BLaER1 (cell line): ENCODE measurements at regions not wholly inside any gene's neighbourhood (a gene's known extent, or its start where the extent isn't known, plus 50 kb on each side); places are given as distances from the start of the nearest gene placed in this dataset.

ENCODE experiments used
- H3K27ac ChIP-seq: shearing (Covaris generic); formaldehyde crosslinking; 2 replicates; pipeline ENCODE4 v1.8.1; 2022
- H3K27me3 ChIP-seq: shearing (Covaris generic); formaldehyde crosslinking; 2 replicates; pipeline ENCODE4 v1.8.1; 2022
- H3K36me3 ChIP-seq: shearing (Covaris generic); formaldehyde crosslinking; 2 replicates; pipeline ENCODE4 v1.8.1; 2022
- H3K4me1 ChIP-seq: shearing (Covaris generic); formaldehyde crosslinking; 2 replicates; pipeline ENCODE4 v1.8.1; 2022
- H3K4me2 ChIP-seq: shearing (Covaris generic); formaldehyde crosslinking; 2 replicates; pipeline ENCODE4 v1.8.1; 2022
- H3K4me3 ChIP-seq: shearing (Covaris generic); formaldehyde crosslinking; 2 replicates; pipeline ENCODE4 v1.8.1; 2022
- H3K9ac ChIP-seq: shearing (Covaris generic); formaldehyde crosslinking; 2 replicates; pipeline ENCODE4 v1.8.1; 2022
- H3K9me3 ChIP-seq: shearing (Covaris generic); formaldehyde crosslinking; 2 replicates; pipeline ENCODE4 v1.8.1; 2022
- H4K20me1 ChIP-seq: shearing (Covaris generic); formaldehyde crosslinking; 2 replicates; pipeline ENCODE4 v1.8.1; 2022
- Cebpa-rat ChIP-seq: shearing (Covaris generic); IDR thresholded peaks from 2 replicates; pipeline ENCODE4 v1.8.1; 2022

DNA sequence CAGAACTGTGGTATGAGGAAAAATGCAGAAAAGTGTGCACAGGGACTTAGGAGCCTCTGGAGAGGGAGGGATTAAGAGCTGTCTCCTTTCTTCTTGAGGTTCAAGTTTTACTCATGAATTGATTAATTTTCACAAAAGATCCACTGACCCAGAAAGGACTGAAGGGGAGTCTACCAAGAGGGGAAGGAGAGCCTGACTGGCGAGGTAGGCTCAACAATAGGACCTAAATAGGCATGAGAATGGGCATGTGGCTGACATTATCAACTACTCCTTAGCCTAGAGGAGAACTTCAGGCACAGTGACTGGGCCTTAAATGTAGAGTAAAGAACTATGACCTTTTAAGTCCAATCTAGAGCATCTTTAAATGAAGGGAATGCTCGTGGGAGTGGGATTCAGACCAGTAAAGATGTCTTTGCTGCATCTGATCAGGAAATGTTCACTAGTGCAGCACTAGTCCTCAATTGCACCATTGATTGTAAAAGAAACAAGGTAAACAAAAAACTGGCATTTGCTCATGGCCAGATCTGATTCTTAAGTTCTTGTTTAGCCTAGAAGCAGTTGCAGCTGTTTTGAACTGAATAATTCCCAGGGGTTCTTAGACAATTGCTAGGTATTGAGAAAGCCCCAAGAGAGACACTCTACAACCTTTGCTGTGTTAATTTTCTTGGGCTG is 135.6 kb downstream of the RAB38 start:
- Histone ChIP-seq H3K27ac (no peak overlapping the region), H4K20me1 (no peaks in the 10 kb centered on the region), H3K4me2 (no peak overlapping the region), H3K4me3 (no peak overlapping the region), H3K9me3 (no peaks in the 10 kb centered on the region), H3K9ac (no peak overlapping the region), H3K27me3 (no peaks in the 10 kb centered on the region), H3K36me3 (no peaks in the 10 kb centered on the region), H3K4me1 (no peaks in the 10 kb centered on the region)
- TF ChIP-seq Cebpa-rat = no peak

DNA sequence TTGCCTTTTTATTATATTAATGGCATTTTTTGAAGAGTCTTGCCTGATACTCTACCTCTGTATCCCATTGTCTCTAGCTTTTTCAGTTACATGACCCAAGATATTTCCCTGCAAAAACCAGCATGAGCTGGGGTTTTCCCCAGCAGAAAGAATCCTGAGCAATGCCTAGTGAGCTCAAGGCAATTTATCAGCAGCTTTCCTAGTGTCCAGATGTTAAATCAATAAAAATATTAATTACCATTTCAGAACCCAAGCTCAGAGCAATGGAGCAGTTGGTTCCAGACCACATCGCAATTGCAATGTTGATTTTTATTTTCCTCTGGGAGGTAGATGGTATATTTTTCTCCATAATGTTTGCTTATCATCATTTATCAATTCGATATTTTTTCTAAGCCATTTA is 137.2 kb downstream of the RAB38 start:
- no peak overlapping the region for H3K9ac ChIP-seq

DNA sequence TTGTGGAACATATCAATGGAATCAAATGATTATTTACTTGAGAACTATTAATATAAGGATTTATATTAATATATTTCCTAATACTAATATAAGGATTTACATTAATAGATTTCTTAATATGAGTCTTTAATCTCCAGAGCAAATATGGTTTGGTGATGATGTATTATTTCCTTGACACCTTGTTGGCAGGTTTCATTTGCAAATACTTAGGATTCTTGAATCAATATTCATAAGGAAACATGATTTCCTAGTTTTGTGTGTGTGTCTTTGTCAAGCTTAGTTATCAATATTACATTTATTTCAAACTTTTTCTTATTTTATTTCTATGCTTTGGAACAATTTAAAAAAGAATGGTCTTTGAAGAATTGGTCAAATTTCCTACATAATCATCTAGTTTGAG is 138.5 kb downstream of the RAB38 start:
- Histone ChIP-seq H3K4me2 (no peak overlapping the region), H3K36me3 (no peaks in the 10 kb centered on the region)
- no peak for TF ChIP-seq Cebpa-rat

More for the DNA sequence above, 137.2 kb downstream of the RAB38 start:
- H3K27ac ChIP-seq = no peak overlapping the region
- no peaks in the 10 kb centered on the region for H3K27me3 ChIP-seq
- H3K36me3 ChIP-seq = no peaks in the 10 kb centered on the region
- H3K4me3 ChIP-seq = no peak overlapping the region
- no peaks in the 10 kb centered on the region for H3K9me3 ChIP-seq
- H3K4me1 ChIP-seq = no peaks in the 10 kb centered on the region
- no peak for TF ChIP-seq Cebpa-rat
- no peak overlapping the region for H3K4me2 ChIP-seq
- H4K20me1 ChIP-seq = no peaks in the 10 kb centered on the region

DNA sequence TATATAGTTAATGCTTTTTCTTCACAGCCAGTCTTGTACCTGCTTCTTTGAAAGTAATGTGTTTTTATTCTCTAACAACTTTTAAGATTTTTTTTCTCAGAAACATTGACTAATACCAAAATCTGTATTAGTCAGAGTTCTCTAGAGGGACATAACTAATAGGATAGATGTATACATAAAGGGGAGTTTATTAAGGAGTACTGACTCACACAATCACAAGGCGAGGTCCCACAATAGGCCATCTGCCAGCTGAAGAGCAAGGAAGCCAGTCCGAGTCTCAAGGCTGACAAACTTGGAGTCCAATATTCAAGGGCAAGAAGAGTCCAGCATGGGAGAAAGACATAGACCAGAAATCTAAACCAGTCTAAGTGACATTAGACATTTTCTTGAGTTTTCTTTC is 140.0 kb downstream of the RAB38 start:
- Histone ChIP-seq H3K9ac (no peak overlapping the region), H3K4me2 (no peak overlapping the region), H3K4me3 (no peak overlapping the region), H3K27ac (no peak overlapping the region), H3K36me3 (no peaks in the 10 kb centered on the region), H3K9me3 (no peaks in the 10 kb centered on the region), H3K4me1 (no peaks in the 10 kb centered on the region), H3K27me3 (no peaks in the 10 kb centered on the region), H4K20me1 (no peaks in the 10 kb centered on the region)
- no peak for TF ChIP-seq Cebpa-rat

More for the DNA sequence above, 138.5 kb downstream of the RAB38 start:
- Histone ChIP-seq H3K9me3 (no peaks in the 10 kb centered on the region), H3K9ac (no peak overlapping the region), H3K27me3 (no peaks in the 10 kb centered on the region), H3K4me3 (no peak overlapping the region), H3K4me1 (no peaks in the 10 kb centered on the region), H3K27ac (no peak overlapping the region), H4K20me1 (no peaks in the 10 kb centered on the region)

DNA sequence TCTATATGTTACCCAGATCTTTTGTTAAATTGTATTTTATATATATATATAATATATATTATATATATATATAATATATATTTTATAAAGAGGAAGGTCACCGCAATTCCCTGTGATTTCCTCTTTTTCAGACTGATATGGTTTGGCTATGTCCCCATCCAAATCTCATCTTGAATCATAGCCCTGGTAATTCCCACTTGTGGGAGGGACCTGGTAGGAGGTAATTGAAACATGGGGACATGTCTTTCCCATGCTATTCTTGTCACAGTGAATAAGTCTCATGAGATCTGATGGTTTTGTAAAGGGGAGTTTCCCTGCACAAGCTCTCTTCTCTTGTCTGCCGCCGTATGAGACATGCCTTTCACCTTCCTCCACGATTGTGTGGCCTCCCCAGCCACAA is 157.6 kb downstream of the RAB38 start:
- Histone ChIP-seq H3K4me2 (no peak overlapping the region), H3K36me3 (no peaks in the 10 kb centered on the region), H3K4me3 (no peak overlapping the region), H3K9me3 (no peaks in the 10 kb centered on the region), H3K9ac (no peak overlapping the region), H4K20me1 (no peaks in the 10 kb centered on the region), H3K4me1 (no peaks in the 10 kb centered on the region), H3K27me3 (no peaks in the 10 kb centered on the region), H3K27ac (no peak overlapping the region)
- TF ChIP-seq Cebpa-rat = no peak

DNA sequence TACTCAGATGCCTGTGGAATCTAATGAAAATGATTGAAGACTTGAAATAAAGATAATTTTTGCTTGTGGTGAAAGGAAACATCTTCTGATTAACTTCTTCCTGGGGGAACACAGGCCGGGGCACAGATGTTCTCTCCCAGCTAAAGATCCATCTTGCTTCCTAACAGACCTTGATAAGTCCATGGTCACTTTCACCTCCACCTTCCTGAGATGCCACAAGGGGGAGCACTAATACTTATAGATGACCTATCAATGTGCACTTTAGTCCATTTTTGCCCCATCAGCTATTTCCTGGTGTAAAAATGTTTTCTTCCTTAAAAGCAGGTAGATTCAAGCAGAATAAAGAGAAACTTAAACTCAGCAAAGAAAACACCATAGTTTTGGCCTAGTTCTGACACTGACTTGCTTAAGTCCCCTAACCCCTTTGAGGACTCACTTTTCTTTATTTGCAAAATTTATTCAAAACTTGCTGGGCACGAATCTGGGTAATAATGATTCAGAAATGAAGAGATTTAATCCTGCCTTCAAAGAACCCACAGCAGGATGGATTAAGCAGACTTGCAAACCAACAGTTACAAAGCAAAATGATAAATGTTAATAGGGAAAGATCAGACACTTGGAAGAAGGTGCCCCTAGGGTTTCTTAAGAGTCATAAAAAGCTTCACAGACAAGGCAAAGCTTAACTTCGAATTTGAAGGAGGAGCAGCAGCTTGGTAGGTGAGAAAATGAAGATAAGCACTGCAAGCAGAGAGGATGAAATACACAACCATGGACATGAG is 158.7 kb downstream of the RAB38 start:
- Histone ChIP-seq H3K27me3 (no peaks in the 10 kb centered on the region), H4K20me1 (no peaks in the 10 kb centered on the region), H3K36me3 (no peaks in the 10 kb centered on the region), H3K4me2 (no peak overlapping the region), H3K9me3 (no peaks in the 10 kb centered on the region), H3K27ac (no peak overlapping the region), H3K4me3 (no peak overlapping the region), H3K4me1 (no peaks in the 10 kb centered on the region), H3K9ac (no peak overlapping the region)
- no peak for TF ChIP-seq Cebpa-rat

DNA sequence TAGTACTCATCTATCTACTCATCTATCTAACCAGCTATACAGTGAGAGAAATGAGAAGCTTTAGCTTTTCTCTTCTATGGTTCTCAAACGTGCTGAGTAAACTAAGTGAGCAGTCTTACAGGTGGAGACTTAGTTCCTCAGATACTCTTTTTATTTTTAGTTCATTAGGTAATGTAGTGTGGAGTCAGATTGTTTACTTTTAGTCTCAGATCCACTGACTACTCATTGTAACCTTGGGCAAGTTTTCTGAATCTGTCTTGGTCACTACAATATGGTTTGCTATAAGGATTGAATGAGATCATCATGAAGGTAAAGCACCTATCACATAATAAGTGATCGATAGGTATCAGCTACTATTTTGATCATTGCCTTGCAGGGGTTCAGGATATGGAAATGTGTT is 160.1 kb downstream of the RAB38 start:
- Histone ChIP-seq H3K4me1 (no peaks in the 10 kb centered on the region), H3K4me2 (no peak overlapping the region), H3K9me3 (no peaks in the 10 kb centered on the region), H3K9ac (no peak overlapping the region), H3K36me3 (no peaks in the 10 kb centered on the region), H3K27ac (no peak overlapping the region), H3K4me3 (no peak overlapping the region), H4K20me1 (no peaks in the 10 kb centered on the region), H3K27me3 (no peaks in the 10 kb centered on the region)
- TF ChIP-seq Cebpa-rat = no peak

DNA sequence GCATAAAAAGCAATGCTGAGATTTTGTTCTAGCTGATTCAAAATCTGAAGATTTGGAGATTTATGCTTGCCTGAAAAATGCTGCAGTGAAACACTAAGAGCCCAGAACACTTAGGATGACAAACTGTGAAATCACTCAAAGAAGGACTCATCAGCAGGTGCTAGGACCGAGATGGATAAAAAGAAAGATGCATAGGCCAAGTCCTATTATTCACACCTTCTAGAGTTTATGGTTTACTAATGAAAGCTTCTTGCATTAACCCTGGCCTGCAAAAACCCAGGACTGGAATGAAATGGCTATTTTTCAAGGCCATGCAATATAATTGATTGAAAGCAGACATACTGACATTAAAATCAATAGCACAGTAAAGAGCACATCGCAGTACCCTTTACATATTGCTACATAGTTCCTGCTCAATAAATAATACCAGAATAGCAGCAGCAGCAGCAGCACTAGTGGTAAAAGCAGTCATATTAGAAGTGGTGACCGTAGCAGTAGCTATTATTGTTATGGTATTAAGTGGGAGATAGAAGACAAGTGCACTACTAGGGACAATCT is 161.7 kb downstream of the RAB38 start:
- no peaks in the 10 kb centered on the region for H4K20me1 ChIP-seq
- H3K4me2 ChIP-seq = no peak overlapping the region
- no peak overlapping the region for H3K9ac ChIP-seq
- H3K4me3 ChIP-seq = no peak overlapping the region
- H3K27me3 ChIP-seq = no peaks in the 10 kb centered on the region
- H3K36me3 ChIP-seq = no peaks in the 10 kb centered on the region
- H3K9me3 ChIP-seq = no peaks in the 10 kb centered on the region
- H3K27ac ChIP-seq = no peak overlapping the region
- H3K4me1 ChIP-seq = no peaks in the 10 kb centered on the region
- no peak for TF ChIP-seq Cebpa-rat

DNA sequence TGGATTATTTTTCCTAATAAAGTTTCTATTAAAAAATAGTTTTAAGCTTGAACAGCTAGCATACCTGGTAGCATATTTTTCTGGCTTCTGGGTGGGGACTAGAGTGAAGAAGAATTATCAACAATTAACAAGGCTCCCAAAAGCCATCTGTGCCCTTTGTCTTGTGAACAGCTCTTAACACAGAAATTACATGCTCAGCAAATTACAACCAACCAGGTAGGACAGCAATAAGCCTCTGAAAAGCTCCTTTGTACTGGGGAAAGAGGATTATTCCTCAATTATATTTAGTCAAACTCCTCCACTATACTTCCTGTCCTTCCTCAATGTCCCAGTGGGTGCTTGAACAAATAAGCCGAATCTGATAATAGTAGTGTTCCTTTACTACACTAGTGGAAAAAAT is 162.8 kb downstream of the RAB38 start:
- Histone ChIP-seq H3K27me3 (no peaks in the 10 kb centered on the region), H3K36me3 (no peaks in the 10 kb centered on the region), H3K4me2 (no peak overlapping the region), H4K20me1 (no peaks in the 10 kb centered on the region), H3K4me1 (no peaks in the 10 kb centered on the region), H3K9ac (no peak overlapping the region), H3K4me3 (no peak overlapping the region), H3K27ac (no peak overlapping the region), H3K9me3 (no peaks in the 10 kb centered on the region)
- no peak for TF ChIP-seq Cebpa-rat

DNA sequence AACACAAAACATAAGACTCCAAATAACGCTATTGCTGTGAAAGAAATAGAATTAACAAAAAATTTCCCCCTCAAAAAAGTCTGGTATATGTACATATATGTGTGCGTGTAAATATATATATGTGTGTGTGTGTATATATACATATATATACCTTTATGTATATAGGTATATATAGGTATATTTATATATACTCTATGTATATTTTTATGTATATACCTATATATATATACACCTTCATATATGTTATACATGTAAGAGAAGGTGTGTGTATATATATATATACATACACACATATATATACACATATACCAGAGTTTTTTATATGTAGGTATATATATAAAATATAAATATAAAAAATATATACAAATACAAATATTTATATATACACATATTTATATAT is 199.2 kb downstream of the RAB38 start:
- no peak overlapping the region for H3K4me2 ChIP-seq
- no peaks in the 10 kb centered on the region for H3K9me3 ChIP-seq
- H4K20me1 ChIP-seq = no peaks in the 10 kb centered on the region
- H3K4me1 ChIP-seq = no peaks in the 10 kb centered on the region
- no peaks in the 10 kb centered on the region for H3K36me3 ChIP-seq
- no peak overlapping the region for H3K4me3 ChIP-seq
- TF ChIP-seq Cebpa-rat = no peak
- H3K27ac ChIP-seq = no peak overlapping the region
- H3K27me3 ChIP-seq = no peaks in the 10 kb centered on the region
- no peak overlapping the region for H3K9ac ChIP-seq
